GM12878 (cell line): ENCODE measurements at regions not wholly inside any gene's neighbourhood (a gene's known extent, or its start where the extent isn't known, plus 50 kb on each side); places are given as distances from the start of the nearest gene placed in this dataset.

ENCODE experiments used
- ATAC-seq: fragments of 200-7000 bp; cut with Tn5 transposase; 3 replicates; pipeline ENCODE4 v1.9.1; 2020; ENCODE audit warnings: mild to moderate bottlenecking, moderate library complexity
- BruUV-seq: library from RNA; stranded (reverse); fragments of 400-500 nt; replicated peaks from 2 replicates; lab custom pipeline; 2021; lab: Mats Ljungman, UMichigan
- CTCF ChIA-PET: fragments of 300-600 bp; sonication (Branson Sonifier 250); formaldehyde crosslinking; extraction: SDS; loops from one replicate; lab custom pipeline; 2021; ENCODE audit warnings: inconsistent platforms; lab: Yijun Ruan, JAX
- POLR2A ChIA-PET: fragments of 350-600 bp; formaldehyde crosslinking; extraction: SDS; loops from one replicate; lab custom pipeline; 2021; ENCODE audit warnings: inconsistent platforms; lab: Charles Lee
- RAD21 ChIA-PET: fragments of 300-600 bp; sonication (Branson Sonifier 250); formaldehyde crosslinking; loops from one replicate; lab custom pipeline; 2023; ENCODE audit warnings: antibody characterized with exemption; ENCODE audit not compliant: unreplicated experiment; lab: Charles Lee
- SMC1A ChIA-PET: fragments of 300-600 bp; sonication (Branson Sonifier 250); formaldehyde crosslinking; loops from one replicate; lab custom pipeline; 2023; ENCODE audit not compliant: unreplicated experiment, uncharacterized antibody; lab: Charles Lee
- DNase-seq: peaks from one replicate; pipeline ENCODE4 v3.0.0-alpha.2; 2011; ENCODE audit warnings: low read depth, low spot score
- FAIRE-seq: peaks from 3 replicates; lab custom pipeline; 2011; peaks lifted over from hg19 to GRCh38; lab: Jason Lieb, UNC
- H2AFZ ChIP-seq: 2 replicates; pipeline ENCODE4 v1.6.0; 2011; ENCODE audit warnings: low read depth, low read length, control low read depth; ENCODE audit not compliant: control insufficient read depth
- H3K27ac ChIP-seq: 2 replicates; pipeline ENCODE4 v1.5.1; 2011; ENCODE audit warnings: control low read depth; ENCODE audit not compliant: control insufficient read depth, insufficient read depth
- H3K27me3 ChIP-seq, 2 experiments: replicated peaks in 1 of 2; 2 replicates each; pipeline versions ENCODE4 v1.6.0 to v1.6.1; 2011; ENCODE audit warnings: low read length in 1 of 2; ENCODE audit not compliant: control insufficient read depth in 2 of 2, insufficient read depth in 2 of 2
- H3K36me3 ChIP-seq, 2 experiments: 2 replicates each; pipeline ENCODE4 v1.5.1; 2011; ENCODE audit warnings: low read length in 1 of 2; ENCODE audit not compliant: control insufficient read depth in 2 of 2, insufficient read depth in 2 of 2
- H3K4me1 ChIP-seq: 2 replicates; pipeline ENCODE4 v1.6.1; 2011; ENCODE audit warnings: mild to moderate bottlenecking, low read length, moderate library complexity, mixed read lengths; ENCODE audit not compliant: control insufficient read depth, insufficient read depth
- H3K4me2 ChIP-seq: 2 replicates; pipeline ENCODE4 v1.6.0; 2011; ENCODE audit warnings: control low read depth; ENCODE audit not compliant: control insufficient read depth, insufficient read depth
- H3K4me3 ChIP-seq: fragments of 200-600 bp; sonication (generic); 2 replicates; pipeline ENCODE4 v1.5.1; 2016
- H3K79me2 ChIP-seq: 2 replicates; pipeline ENCODE4 v1.6.0; 2011; ENCODE audit warnings: low read length; ENCODE audit not compliant: control insufficient read depth, insufficient read depth
- H3K9ac ChIP-seq: 2 replicates; pipeline ENCODE4 v1.8.0; 2011; ENCODE audit warnings: low read length, control low read depth, mixed read lengths; ENCODE audit not compliant: control insufficient read depth, insufficient read depth
- H3K9me3 ChIP-seq: replicated peaks from 3 replicates; pipeline ENCODE4 v1.5.1; 2011; ENCODE audit warnings: mild to moderate bottlenecking, low read length; ENCODE audit not compliant: control insufficient read depth, insufficient read depth
- H4K20me1 ChIP-seq: 2 replicates; pipeline ENCODE4 v1.6.0; 2011; ENCODE audit not compliant: control insufficient read depth, insufficient read depth
- CHD2 ChIP-seq: IDR thresholded peaks from 2 replicates; pipeline ENCODE4 v1.6.1; 2011; ENCODE audit warnings: low read depth, low read length, improper control_type of control experiment, borderline replicate concordance
- CREM ChIP-seq: IDR thresholded peaks from 2 replicates; pipeline ENCODE4 v1.6.1; 2014; ENCODE audit warnings: antibody characterized with exemption, low read depth
- EZH2 ChIP-seq: IDR thresholded peaks from 2 replicates; pipeline ENCODE4 v1.6.1; 2012; ENCODE audit warnings: low read depth, mild to moderate bottlenecking, control low read depth, inconsistent platforms, low read length, borderline replicate concordance; ENCODE audit not compliant: control insufficient read depth
- HDAC6 ChIP-seq: fragments of 200-600 bp; sonication (generic); IDR thresholded peaks from one replicate; pipeline ENCODE4 v1.8.0; 2017; ENCODE audit warnings: antibody characterized with exemption; ENCODE audit not compliant: unreplicated experiment
- JUND ChIP-seq: IDR thresholded peaks from 2 replicates; pipeline ENCODE4 v1.6.1; 2012; ENCODE audit warnings: low read depth, mild to moderate bottlenecking, low read length, improper control_type of control experiment, moderate library complexity
- NBN ChIP-seq: fragments of 450-650 bp; IDR thresholded peaks from 2 replicates; pipeline ENCODE4 v1.6.1; 2016
- RCOR1 ChIP-seq: conservative IDR thresholded peaks from 2 replicates; pipeline ENCODE4 v1.6.1; 2012; ENCODE audit warnings: low read depth, low read length, improper control_type of control experiment
- RELA ChIP-seq: fragments of 450-650 bp; IDR thresholded peaks from 2 replicates; pipeline ENCODE4 v1.8.0; 2014; ENCODE audit warnings: borderline replicate concordance; ENCODE audit not compliant: partially characterized antibody
- SREBF2 ChIP-seq: IDR thresholded peaks from 2 replicates; pipeline ENCODE4 v1.6.1; 2012; ENCODE audit warnings: mild to moderate bottlenecking, low read length
- STAT3 ChIP-seq: IDR thresholded peaks from 2 replicates; pipeline ENCODE4 v1.6.1; 2011; ENCODE audit warnings: low read depth, low read length, improper control_type of control experiment
- ZBED1 ChIP-seq: IDR thresholded peaks from 2 replicates; pipeline ENCODE4 v1.6.1; 2016; ENCODE audit warnings: borderline replicate concordance
- ZBTB11 ChIP-seq: fragments of 450-650 bp; formaldehyde crosslinking; IDR thresholded peaks from 2 replicates; pipeline ENCODE4 v1.5.0; 2022; ENCODE audit warnings: mild to moderate bottlenecking, missing genetic modification characterization
- ZNF207 ChIP-seq: fragments of 450-650 bp; IDR thresholded peaks from 2 replicates; pipeline ENCODE4 v1.6.1; 2014; ENCODE audit warnings: antibody characterized with exemption, mild to moderate bottlenecking, borderline replicate concordance
- WGBS: methylation state at CpG from one replicate; pipeline ENCODE4 v1.1.6; 2016; ENCODE audit warnings: low lambda C conversion rate; ENCODE audit not compliant: insufficient replicate concordance, insufficient coverage; ENCODE audit errors: missing lambda C conversion rate; 5-methylcytosine and 5-hydroxymethylcytosine counted together
- in situ Hi-C: fragments of 300-500 bp; cut with MboI; formaldehyde crosslinking; loops from 9 replicates; pipeline ENCODE4 v1.14.3; 2018; ENCODE audit warnings: mixed read lengths
- intact Hi-C: fragments of 100-400 bp; cut with micrococcal nuclease; formaldehyde crosslinking; loops from one replicate; pipeline ENCODE4 v1.14.2; 2022; ENCODE audit not compliant: unreplicated experiment
- TF ChIP-seq, protein P1 (sequence below), 3 experiments: IDR thresholded peaks in 2 of 3; conservative IDR thresholded peaks in 1 of 3; 2 replicates each; pipeline ENCODE4 v1.5.1; 2011; ENCODE audit warnings: low read depth in 3 of 3, low read length in 3 of 3, mild to moderate bottlenecking in 3 of 3, control low read depth in 2 of 3, moderate library complexity in 2 of 3, inconsistent platforms in 1 of 3, mixed read lengths in 1 of 3; ENCODE audit not compliant: control insufficient read depth in 2 of 3, insufficient read depth in 1 of 3; ENCODE audit errors: extremely low read depth in 1 of 3
- TF ChIP-seq, protein P2 (sequence below): fragments of 450-650 bp; IDR thresholded peaks from 2 replicates; pipeline ENCODE4 v1.6.1; 2017; ENCODE audit warnings: borderline replicate concordance

- TF ChIP-seq RCOR1: no peak
- no peak for TF ChIP-seq ZBTB11 (CRISPR knock-in tag)
- no peak for TF ChIP-seq STAT3
- no peak for TF ChIP-seq ZBED1
- no peak for TF ChIP-seq HDAC6
- no peak for TF ChIP-seq ZNF207
- TF ChIP-seq RELA: no peak
- no peak for TF ChIP-seq JUND
These were observed 495.4 kb upstream of the AKR1E2 start (continued) for GRCh38 chr10:4330636-4331035.

DNA sequence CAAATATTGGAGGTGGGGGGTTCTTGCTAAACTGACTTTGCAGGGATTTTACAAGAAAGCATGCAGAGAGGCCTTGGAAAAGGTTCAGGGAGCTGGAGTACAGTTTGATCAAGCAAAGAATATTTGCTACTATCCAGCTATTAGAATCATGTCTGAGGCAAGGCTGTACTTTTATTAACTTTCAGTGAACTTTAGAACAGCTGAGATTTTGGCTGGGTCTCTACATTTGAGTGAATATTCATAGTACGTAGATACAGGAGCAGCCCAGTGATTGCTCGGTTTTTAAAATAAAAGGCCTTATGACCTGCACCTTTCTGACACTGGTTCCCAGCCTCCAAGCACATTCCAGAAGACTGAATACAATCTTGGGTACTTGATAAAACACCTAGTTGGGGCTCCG lies 496.8 kb upstream of the AKR1E2 start:
- TF ChIP-seq SREBF2 (no peak), NBN (no peak), EZH2 (no peak), CHD2 (no peak), CREM (no peak)
- TF ChIP-seq, protein P1, sequence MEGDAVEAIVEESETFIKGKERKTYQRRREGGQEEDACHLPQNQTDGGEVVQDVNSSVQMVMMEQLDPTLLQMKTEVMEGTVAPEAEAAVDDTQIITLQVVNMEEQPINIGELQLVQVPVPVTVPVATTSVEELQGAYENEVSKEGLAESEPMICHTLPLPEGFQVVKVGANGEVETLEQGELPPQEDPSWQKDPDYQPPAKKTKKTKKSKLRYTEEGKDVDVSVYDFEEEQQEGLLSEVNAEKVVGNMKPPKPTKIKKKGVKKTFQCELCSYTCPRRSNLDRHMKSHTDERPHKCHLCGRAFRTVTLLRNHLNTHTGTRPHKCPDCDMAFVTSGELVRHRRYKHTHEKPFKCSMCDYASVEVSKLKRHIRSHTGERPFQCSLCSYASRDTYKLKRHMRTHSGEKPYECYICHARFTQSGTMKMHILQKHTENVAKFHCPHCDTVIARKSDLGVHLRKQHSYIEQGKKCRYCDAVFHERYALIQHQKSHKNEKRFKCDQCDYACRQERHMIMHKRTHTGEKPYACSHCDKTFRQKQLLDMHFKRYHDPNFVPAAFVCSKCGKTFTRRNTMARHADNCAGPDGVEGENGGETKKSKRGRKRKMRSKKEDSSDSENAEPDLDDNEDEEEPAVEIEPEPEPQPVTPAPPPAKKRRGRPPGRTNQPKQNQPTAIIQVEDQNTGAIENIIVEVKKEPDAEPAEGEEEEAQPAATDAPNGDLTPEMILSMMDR (IDR thresholded peaks at IDR 0.05 in 2 of 3, conservative IDR thresholded peaks at IDR 0.05 in 1 of 3; ENCODE audit: control insufficient read depth in 2 of 3, extremely low read depth in 1 of 3, insufficient read depth in 1 of 3, low read depth in 3 of 3, low read length in 3 of 3): no peak
- TF ChIP-seq, protein P2, sequence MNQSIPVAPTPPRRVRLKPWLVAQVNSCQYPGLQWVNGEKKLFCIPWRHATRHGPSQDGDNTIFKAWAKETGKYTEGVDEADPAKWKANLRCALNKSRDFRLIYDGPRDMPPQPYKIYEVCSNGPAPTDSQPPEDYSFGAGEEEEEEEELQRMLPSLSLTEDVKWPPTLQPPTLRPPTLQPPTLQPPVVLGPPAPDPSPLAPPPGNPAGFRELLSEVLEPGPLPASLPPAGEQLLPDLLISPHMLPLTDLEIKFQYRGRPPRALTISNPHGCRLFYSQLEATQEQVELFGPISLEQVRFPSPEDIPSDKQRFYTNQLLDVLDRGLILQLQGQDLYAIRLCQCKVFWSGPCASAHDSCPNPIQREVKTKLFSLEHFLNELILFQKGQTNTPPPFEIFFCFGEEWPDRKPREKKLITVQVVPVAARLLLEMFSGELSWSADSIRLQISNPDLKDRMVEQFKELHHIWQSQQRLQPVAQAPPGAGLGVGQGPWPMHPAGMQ: no peak

More for the DNA sequence above, 496.8 kb upstream of the AKR1E2 start:
- H3K9ac ChIP-seq: no peak overlapping the region
- BruUV-seq: no TSS peak
- no peak for ATAC-seq
- no peaks in the 10 kb centered on the region for H3K79me2 ChIP-seq
- H4K20me1 ChIP-seq: no peaks in the 10 kb centered on the region
- ChIA-PET CTCF (no interaction called here), RAD21 (no interaction called here), SMC1A (no interaction called here), POLR2A (no interaction called here)
- in situ Hi-C loops (no loop called here), intact Hi-C loops (no loop called here)
- H3K4me1 ChIP-seq: no peaks in the 10 kb centered on the region
- H3K4me2 ChIP-seq: no peak overlapping the region
- H2AFZ ChIP-seq: no peak overlapping the region
- no peaks in the 10 kb centered on the region for H3K27me3 ChIP-seq
- 74% methylated on average over 3 of the region's 3 CpGs for WGBS
- H3K27ac ChIP-seq: no peak overlapping the region
- H3K36me3 ChIP-seq: no peaks in the 10 kb centered on the region
- no peak for DNase-seq
- peaks cover 12% of the 10 kb centered on the region for H3K9me3 ChIP-seq
- H3K4me3 ChIP-seq: no peak overlapping the region
- FAIRE-seq: no peak
